HG03342 (cell line): ENCODE measurements at regions not wholly inside any gene's neighbourhood (a gene's known extent, or its start where the extent isn't known, plus 50 kb on each side); places are given as distances from the start of the nearest gene placed in this dataset.
"Not testable (repeated sequence)": the region's sequence is repeated elsewhere in the genome, so short reads cannot be mapped to it uniquely, and the experiment has no call there.

Experiments
- ATAC-seq: cut with Tn5 transposase; IDR thresholded peaks from one replicate; pipeline ENCODE4 v1.9.1; 2021; ENCODE audit warnings: mild to moderate bottlenecking, moderate library complexity; ENCODE audit not compliant: unreplicated experiment

DNA sequence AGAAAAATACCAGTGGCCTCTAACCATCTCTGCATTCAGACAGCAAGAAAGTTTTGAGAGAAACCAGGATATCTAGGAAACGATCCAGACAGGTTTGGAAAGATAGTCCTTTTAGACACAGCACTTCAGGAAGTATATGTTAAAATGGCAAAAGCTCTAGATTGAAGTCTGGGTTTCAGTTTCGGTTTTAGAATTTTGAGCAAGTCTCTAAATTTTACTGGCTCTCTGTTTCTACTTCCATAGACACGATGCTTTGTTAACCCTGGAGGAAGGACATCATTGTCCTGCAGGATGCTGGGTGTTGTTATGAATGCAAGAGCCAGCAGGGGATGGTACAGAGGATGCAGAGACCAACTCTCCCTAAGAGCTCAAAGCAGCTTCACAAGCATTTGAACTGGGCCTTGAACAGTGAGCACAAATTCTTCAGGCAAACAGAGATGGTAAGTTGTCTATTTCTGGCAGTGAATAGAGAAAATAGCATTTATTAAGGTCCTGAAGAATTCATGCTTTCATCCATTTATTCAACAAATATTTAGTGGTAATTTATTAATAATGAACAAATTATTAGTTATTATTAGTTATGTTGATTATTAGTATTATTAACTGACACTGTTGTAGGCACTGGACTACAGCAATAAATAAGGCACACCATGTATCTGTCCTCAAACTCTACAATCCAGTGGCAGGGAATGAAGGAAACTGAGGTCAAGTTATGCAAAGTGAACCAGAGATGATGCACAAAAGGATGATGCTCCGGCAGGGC is 152.7 kb upstream of the NRP1 start:
- no peak for ATAC-seq

DNA sequence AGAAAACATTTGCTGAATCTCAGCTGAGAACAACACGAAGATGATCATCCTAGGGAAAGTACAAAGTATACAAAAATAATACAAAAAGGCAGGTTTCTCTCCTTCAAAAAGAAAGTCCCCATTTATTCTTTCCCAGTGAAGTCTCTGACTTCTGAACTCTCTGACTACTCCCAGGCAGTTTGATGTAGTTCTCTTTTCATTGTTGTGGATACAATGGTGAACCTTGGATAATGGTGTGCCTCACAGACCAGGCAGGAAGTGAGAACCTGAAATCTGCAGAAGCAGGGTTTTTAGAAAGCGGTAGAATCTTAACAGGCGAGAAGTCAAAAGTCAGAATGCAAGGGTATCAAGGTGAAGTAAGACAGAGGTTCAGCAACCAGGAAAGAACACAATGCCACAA is 150.8 kb upstream of the NRP1 start:
- no peak for ATAC-seq

DNA sequence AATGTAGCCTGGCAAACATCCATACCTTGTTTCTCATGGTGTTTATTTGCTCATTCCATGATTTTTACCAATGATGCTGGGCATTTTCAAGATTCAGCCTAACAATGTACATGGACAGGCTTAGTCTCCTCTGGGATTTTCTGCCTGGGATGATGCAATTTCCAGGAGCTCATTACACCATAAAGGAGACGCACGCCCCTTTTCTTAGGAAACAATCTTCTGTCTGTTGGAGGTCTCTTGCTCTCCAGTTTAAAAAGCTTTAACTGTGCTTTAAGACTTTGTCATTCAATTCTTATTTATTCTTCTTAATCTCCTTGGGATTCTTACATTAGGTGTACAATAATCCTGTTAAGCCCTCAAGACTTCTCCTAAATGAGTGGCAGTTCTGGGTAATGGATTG is 150.3 kb upstream of the NRP1 start:
- ATAC-seq: no peak

DNA sequence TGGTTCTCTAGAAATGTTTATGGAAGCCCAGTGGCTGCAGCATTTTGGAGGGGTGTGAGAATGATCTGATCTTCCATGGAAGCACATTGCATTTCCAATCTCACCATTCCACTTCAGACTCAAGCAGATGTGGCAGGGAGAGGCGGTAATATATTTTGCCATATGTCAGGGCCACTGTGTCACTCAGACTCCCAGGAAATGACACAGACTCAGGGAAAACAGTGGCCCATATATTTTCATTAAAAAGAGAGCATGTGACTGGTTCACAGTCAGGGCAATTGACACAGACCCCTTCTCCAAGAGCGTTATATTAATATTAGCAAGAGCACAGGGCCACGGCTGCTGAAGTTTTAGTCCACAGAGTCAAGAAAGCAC is 149.3 kb upstream of the NRP1 start:
- no peak for ATAC-seq

DNA sequence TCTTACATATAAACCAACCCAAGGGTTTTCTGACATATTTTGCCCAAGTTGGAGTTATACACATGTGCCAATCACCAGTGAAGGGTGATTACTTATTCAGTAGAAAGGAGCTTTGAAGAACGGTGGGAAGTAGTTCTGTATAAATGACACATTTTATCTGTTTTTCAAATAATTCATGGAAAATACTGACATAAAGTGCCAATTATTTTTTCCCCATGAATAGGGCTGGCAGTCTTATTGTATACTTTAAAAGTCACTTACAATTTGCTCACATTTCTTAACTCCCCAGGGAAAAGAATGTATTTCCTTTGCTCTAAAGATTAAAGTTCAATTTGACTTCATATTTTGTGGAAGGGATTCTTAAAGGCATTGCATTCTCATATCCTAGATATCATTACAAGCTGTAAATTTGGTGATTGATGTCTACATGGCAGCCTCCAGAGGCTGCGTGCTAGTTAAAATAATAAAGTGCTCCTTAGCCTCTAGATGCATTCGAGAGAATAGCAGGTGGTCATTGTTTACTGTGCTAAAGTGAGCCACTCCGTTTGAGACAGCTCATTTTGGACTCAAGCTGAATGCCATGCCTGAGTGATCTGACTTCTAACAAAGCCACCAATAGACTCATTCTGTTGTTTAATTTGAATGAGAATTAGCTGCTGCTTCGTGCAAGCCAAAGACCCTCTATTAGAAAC is 148.8 kb upstream of the NRP1 start:
- no peak for ATAC-seq

DNA sequence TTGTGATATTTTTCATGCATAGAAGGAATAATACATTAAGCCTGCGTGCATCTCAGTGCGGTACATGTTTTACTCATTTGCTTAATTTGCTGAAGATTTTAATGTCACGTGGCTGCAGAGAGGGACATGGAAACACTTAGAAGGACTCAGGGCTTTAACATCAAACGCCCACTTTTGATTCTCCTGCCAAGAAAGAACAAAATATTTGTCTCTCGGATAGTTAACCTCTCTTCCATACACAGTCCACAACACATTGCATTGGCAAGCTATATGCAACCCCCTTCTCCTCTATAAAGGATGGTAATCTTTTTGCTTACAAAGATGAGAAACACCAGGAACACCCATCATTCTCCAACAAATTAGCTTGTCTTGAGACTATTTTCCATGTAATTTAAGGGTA is 148.0 kb upstream of the NRP1 start:
- ATAC-seq: no peak

DNA sequence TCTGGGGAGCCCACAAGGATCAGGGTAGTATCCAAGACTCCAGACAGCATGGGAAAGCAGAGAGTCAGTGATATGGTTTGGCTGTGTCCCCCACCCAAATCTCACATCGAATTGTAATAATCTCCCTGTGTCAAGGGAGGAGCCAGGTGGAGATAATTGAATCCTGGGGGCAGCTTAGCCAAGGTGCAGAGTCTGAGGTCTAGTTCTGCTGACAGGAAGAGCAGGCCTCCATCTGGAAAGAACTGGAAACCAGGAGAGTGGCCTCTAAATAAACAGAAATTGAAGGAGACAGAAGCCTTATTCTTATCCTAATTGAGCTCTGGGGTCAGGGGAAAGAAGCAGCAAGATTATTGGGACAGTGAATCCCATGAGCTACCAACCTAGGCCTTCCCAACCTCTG is 146.7 kb upstream of the NRP1 start:
- no peak for ATAC-seq

DNA sequence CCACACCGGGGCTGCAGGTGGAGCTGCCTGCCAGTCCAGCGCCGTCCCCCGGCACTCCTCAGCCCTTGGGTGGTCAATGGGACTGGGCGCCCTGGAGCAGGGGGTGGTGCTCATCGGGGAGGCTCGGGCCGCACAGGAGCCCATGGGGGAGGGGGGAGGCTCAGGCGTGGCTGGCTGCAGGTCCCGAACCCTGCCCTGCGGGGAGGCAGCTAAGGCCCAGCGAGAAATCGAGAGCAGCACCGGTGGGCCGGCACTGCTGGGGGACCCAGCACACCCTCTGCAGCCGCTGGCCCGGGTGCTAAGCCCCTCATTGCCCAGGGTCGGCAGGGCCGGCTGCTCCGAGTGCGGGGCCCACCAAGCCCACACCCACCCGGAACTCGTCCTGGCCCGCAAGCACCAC is 145.9 kb upstream of the NRP1 start:
- ATAC-seq: not testable (repeated sequence)

DNA sequence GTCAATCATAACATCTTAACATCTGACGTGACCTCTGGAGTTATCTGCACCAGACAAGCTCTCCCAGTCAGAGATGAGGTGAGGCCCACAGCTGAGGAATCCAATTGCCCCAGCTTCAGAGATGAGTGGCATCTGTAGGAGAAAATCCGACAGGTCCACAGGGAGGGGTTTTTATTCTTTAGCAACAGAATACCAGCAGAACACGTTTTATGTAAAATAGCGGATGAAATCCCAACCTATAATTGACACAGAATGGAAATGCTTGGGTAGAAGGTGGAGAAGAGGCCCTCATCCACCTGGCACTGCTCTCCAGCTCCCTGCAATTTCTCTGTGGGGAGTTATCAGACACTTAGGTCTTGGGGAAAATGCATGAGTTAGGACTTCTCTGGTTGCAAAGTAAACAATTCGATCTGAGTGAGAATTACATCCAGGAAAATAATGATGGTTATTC is 144.2 kb upstream of the NRP1 start:
- ATAC-seq: no peak

DNA sequence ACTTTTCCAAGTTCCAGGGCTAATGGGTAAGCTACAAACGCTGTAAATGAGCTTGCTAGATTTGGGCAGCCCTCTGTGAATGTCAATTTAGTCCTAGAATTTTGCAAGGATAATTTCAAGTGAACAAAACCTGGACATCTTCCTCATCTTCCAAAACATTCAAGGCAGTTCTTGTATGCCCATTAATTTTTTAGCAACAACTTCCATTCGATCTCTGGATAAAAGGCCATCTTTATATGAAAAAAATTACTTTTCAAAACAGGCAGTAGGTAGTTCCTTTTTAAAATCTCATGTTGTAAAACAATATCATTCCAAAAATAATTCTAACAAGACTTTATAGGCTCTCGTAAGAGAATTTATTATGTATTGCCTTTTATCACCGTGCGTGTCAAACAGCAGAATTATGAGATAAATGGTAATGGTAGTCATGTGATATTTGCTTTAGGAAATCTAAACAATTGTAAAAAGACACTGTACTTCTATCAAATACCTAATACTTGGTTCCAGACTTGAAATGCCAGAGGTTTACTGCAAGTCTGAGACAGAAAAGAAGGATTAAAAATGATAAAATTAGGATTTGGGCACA is 143.7 kb upstream of the NRP1 start:
- no peak for ATAC-seq

DNA sequence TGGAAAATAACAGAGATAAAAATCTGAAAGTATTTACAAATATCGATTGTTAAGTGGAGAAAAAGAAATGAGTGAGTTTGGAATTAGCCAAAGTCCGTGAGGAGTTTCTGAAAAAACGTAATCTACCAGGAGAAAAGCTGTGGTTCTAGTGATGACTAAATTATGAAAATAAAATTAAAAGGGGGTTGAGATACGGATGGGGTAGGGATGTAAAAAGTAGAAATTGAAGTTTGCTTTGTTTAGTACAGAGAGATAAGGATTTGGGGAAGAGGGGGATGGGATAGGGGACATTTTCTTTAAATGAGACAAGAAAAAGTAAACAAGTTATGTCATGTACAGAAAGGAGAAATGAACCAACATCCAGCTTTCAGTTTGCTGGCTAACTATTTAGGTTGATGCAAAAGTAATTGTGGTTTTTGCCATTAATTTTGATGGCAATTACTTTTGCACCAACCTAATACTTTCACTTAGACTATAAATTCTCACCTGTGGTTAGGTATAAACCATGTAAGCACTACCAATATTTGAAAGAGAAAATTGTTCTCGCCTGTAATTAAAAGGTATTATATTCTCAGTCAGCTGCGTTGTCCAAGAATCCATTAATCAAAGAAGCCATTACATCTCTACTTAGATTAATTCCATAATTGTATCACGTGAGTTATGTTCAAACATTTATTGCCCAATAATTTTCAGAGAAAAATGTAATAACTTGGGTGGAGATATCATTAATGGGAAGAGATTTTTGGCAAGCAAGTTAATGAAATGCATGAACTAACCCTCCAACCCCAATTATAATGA is 143.0 kb upstream of the NRP1 start:
- ATAC-seq: no peak

DNA sequence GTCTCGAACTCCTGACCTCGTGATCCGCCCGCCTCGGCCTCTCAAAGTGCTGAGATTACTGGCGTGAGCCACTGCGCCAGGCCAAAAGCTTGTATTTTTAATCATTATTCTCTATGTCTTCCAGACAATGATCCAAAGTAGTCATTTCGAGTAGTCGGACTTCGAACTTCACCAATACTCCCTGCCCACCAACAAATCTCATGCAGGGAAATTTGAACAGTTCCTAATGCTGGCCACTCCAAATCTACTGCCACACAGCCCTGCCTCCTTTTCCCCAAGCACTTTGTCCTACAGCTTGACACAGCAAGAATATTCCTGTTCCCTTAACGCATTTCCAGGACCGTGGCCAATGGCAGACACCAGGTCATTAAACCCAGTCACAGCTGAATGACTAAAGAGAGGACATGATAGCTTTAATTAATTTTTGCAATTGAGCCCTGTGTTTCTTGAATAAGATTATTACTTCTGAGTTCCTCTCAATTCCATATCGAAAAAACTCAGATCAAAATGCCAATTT is 142.3 kb upstream of the NRP1 start:
- ATAC-seq: no peak

DNA sequence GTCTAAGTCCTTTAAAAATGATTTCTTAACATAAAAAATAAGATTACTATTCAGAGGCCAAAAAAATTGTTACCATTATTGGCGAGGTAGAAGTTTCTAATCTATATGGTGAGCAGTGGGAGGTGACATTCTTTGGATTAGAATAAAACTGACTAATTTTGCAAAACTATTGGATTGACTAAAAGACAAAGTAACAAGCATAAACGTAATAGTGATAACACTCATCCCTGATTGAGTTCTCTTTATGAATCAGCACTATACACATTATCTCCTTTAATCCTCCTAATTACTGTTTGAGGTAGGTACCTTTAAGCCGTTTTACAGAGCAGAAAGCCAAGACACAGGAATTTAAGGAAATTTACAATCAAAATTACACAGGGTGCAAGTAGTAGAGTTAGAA is 139.2 kb upstream of the NRP1 start:
- no peak for ATAC-seq

DNA sequence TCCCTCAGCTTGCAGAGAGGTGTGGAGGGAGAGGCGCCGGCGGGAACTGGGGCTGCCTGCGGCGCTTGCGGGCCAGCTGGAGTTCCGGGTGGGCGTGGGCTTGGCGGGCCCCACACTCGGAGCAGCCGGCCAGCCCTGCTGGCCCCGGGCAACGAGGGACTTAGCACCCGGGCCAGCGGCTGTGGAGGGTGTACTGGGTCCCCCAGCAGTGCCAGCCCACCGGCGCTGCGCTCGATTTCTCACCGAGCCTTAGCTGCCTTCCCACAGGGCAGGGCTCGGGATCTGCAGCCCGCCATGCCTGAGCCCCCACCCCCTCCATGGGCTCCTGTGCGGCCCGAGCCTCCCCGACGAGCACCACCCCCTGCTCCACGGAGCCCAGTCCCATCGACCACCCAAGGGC is 133.5 kb upstream of the NRP1 start:
- not testable (repeated sequence) for ATAC-seq

DNA sequence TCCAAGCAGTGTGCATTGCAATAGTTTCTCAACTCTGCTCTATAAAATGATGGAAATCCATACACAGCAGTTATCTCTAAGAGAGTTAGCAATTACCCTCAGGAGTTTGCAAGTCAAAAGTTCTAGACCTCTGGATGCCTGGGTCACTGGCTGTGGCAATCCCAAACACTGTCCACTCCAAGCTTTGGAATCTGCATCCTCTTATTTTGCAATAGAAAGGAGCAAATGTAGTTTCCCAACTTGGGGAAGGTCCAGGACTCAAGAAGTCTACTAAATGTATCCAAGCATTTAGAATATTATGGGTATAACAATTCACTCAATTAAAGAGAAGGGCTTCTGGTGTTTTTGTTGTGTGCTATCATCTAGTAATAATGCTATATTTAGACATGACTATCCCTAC is 131.3 kb upstream of the NRP1 start:
- no peak for ATAC-seq

DNA sequence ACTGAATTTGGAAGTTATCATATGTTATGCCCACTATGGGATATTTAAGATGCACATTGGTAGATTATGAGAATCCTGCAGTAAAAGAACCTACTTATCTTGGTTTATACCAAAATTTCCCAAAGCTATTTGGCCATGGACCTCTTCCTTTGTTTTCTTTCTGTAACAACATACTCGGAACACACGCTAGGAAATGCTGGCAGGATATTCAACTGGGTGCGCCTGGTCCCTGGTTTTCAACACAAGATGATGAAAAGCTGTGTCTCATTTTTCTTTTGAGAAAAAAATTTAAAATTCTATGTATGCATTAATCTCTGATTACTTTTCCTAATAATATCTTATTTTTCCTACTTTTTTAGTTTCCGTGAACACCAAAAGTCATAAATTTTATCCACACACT is 128.5 kb upstream of the NRP1 start:
- ATAC-seq: no peak

DNA sequence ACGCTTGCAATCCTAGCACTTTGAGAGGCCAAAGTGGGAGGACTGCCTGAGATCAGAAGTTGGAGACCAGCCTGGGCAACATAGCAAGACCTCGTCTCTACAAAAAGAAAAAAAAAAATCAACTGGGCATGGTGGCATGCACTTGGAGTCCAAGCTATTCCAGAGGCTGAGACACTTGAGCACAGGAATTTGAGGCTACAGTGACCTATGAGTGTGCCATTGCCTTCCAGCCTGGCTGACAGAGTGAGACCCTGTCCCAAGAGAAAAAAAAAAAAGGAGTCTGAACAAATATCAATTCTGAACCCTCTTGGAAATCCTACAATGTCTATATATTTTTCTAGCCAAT is 126.8 kb upstream of the NRP1 start:
- no peak for ATAC-seq

DNA sequence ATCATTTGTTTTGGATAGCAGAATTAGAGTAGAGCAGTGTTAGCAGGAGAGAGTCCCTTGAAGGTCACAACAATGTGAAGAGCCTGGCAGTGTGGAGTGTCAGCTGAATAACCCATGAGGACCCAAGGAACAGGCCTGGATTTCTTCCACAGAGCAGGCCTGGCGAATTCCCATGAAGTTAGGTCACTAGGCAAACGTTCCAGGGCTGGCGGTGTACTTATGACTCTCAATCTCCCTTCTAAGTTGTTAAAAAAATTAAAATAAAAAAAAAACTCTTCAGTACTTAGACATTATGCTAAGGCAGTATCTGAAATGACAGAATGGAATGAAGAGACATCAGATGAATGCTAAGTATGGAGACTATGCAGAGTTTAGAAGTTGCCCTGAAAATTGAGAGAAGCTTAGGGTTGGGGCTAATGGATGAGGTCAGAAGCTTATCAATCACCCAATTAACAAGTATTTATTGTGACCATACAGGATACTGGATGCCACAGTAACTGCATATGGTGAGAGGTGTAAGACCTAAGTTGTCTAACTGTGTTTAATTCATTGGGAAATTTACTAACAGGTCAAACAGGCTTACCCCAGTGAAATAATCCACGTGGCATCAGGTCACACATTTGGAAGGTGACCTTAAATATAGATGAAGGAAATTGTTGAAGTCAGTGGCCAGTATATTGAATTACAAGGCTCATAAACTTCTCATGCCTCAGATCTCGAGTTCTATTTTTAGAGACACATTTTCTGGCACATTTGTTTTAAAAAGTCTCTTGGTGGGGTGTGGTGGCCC is 126.2 kb upstream of the NRP1 start:
- no peak for ATAC-seq

DNA sequence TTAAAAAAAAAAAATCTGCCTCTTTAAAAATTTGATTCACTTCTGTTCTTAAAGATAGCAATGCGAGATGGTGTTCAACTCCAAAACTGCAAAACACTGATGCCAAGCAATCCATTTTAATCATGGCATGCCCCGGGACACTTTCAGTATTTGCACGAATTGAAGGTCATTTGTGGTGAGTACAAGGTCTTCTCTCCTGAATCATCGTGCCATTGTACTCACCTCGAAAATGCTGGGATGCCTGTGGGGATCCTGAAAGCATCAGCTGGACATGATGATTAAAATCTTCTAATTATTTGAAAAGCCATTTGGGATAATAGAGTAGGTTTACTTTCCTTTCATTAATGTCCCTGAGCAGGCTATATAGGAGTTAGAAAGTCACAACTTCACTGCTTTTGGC is 125.1 kb upstream of the NRP1 start:
- no peak for ATAC-seq

DNA sequence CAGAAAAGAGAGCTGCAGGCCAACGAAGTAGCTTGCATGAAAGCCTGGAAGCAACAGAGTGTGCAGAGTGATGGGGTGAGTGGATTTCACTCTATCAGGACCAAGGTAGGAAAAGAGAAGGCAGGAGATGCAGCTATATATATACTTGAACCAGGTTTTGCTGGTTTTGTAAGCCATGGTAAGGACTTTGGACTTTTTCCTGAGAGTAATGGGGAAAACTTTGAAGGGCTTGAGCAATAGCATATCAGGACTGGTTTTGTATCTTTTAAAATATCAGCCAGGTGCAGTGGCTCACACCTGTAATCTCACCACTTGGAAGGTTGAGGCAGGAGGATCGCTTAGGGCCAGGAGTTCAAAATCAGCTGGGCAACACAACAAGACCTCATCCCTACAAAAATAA is 120.6 kb upstream of the NRP1 start:
- no peak for ATAC-seq

DNA sequence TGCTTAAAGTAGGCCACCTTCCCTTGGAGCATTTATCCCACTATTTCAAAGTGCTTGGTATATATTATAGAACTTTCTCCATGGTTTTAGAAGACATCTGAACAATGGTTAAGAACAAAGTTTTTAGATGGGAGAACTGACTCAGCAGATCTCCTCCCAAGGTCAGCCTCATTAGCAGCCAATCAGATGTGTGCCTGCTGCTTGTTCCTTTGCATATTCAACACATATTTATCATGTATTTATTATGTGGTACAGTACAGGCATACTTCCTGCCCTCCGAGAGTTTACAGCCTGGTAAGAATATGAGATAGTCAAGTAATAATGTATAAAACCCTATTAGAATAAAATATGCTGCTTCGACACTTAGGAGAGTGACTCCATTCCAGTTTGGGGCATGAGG is 120.1 kb upstream of the NRP1 start:
- ATAC-seq: no peak
